A549 (cell line): ENCODE measurements at regions not wholly inside any gene's neighbourhood (a gene's known extent, or its start where the extent isn't known, plus 50 kb on each side); places are given as distances from the start of the nearest gene placed in this dataset.

ENCODE experiments used
- CEBPB ChIP-seq, 2 experiments: fragments of >200 bp in 1 of 2; sonication (Bioruptor Twin) in 1 of 2; formaldehyde crosslinking in 1 of 2; IDR thresholded peaks; 2 replicates each; pipeline ENCODE4 v1.6.1; 2012 to 2016
- CTCF ChIP-seq: fragments of >200 bp; sonication (Bioruptor Twin); formaldehyde crosslinking; IDR thresholded peaks from 3 replicates; pipeline ENCODE4 v1.5.1; 2016
- ESRRA ChIP-seq: fragments of 150-350 bp; IDR thresholded peaks from 2 replicates; pipeline ENCODE4 v1.6.1; 2014; ENCODE audit warnings: mild to moderate bottlenecking, low read length, borderline replicate concordance
- HOXA7 ChIP-seq: fragments of 250-450 bp; sonication (Bioruptor Pico); IDR thresholded peaks from 2 replicates; pipeline ENCODE4 v1.5.0; 2020; ENCODE audit warnings: mild to moderate bottlenecking, moderate library complexity
- MYC ChIP-seq: IDR thresholded peaks from 2 replicates; pipeline ENCODE4 v1.6.1; 2012; ENCODE audit warnings: mild to moderate bottlenecking, inconsistent platforms, low read length, improper control_type of control experiment, borderline replicate concordance
- NFE2L2 ChIP-seq: fragments of 150-350 bp; conservative IDR thresholded peaks from 2 replicates; pipeline ENCODE4 v1.6.1; 2014; ENCODE audit warnings: low read length
- POLR2AphosphoS2 ChIP-seq: conservative IDR thresholded peaks from 2 replicates; pipeline ENCODE4 v1.6.1; 2012; ENCODE audit warnings: low read length, improper control_type of control experiment, inconsistent platforms
- RAD21 ChIP-seq, 2 experiments: fragments of >200 bp in 1 of 2; sonication (Bioruptor Twin) in 1 of 2; formaldehyde crosslinking in 1 of 2; IDR thresholded peaks in 1 of 2; conservative IDR thresholded peaks in 1 of 2; 2 replicates in 1 of 2; 3 replicates in 1 of 2; pipeline ENCODE4 v1.6.1; 2012 to 2018; ENCODE audit warnings: inconsistent platforms in 1 of 2
- RFX5 ChIP-seq: fragments of 450-650 bp; IDR thresholded peaks from 2 replicates; pipeline ENCODE4 v1.7.1; 2014; ENCODE audit warnings: antibody characterized with exemption, mild to moderate bottlenecking, moderate library complexity
- RNF2 ChIP-seq: fragments of 200-600 bp; sonication (generic); IDR thresholded peaks from 2 replicates; pipeline ENCODE4 v1.6.1; 2016; ENCODE audit warnings: low read depth, mild to moderate bottlenecking, antibody characterized with exemption, moderate library complexity, borderline replicate concordance
- SMC3 ChIP-seq: fragments of >200 bp; sonication (Bioruptor Twin); formaldehyde crosslinking; IDR thresholded peaks from 3 replicates; pipeline ENCODE4 v1.6.1; 2018; ENCODE audit warnings: inconsistent platforms
- SREBF2 ChIP-seq: fragments of 450-650 bp; IDR thresholded peaks from 2 replicates; pipeline ENCODE4 v1.6.1; 2014; ENCODE audit warnings: mild to moderate bottlenecking, moderate library complexity
- ZC3H11A ChIP-seq: fragments of 450-650 bp; IDR thresholded peaks from 2 replicates; pipeline ENCODE4 v1.6.1; 2014; ENCODE audit warnings: antibody characterized with exemption, mild to moderate bottlenecking
- ZFP36 ChIP-seq: fragments of 450-650 bp; IDR thresholded peaks from 2 replicates; pipeline ENCODE4 v1.6.1; 2014; ENCODE audit warnings: borderline replicate concordance; ENCODE audit not compliant: partially characterized antibody

GRCh38 chr4:132330994-132331393 lies 818.1 kb upstream of the PCDH10 start:
- TF ChIP-seq RNF2, result no peak
- TF ChIP-seq NFE2L2, result no peak
- TF ChIP-seq RFX5, result no peak
- TF ChIP-seq RAD21 (conservative IDR thresholded peaks at IDR 0.05 in 1 of 2, IDR thresholded peaks at IDR 0.05 in 1 of 2), result no peak
- no peak for TF ChIP-seq MYC
- no peak for TF ChIP-seq HOXA7 (CRISPR knock-in tag)
- no peak for TF ChIP-seq POLR2AphosphoS2
- no peak for TF ChIP-seq CTCF
- no peak for TF ChIP-seq ESRRA
- no peak for TF ChIP-seq ZC3H11A
- TF ChIP-seq SMC3, result no peak
- TF ChIP-seq SREBF2, result no peak
- TF ChIP-seq ZFP36, result no peak
- TF ChIP-seq CEBPB (IDR thresholded peaks at IDR 0.05), result no peak
